ENCODE measurements at regions not wholly inside any gene's neighbourhood (a gene's known extent, or its start where the extent isn't known, plus 50 kb on each side); places are given as distances from the start of the nearest gene placed in this dataset.

- TF ChIP-seq CTCF (IDR thresholded peaks at IDR 0.05; ENCODE audit: insufficient read depth, low read length) (no peak), GABPA (IDR thresholded peaks at IDR 0.05; ENCODE audit: low read depth) (no peak)
Measured at GRCh38 chr7:142313528-142313927, 55.7 kb upstream of the PRSS58 start.
